ENCODE measurements at regions not wholly inside any gene's neighbourhood (a gene's known extent, or its start where the extent isn't known, plus 50 kb on each side); places are given as distances from the start of the nearest gene placed in this dataset.

- no peak for TF ChIP-seq CTCF (IDR thresholded peaks at IDR 0.05; ENCODE audit: low read length)
- TF ChIP-seq EZH2 (optimal IDR thresholded peaks at IDR 0.05; ENCODE audit: low read depth, low read length) = no peak
- TF ChIP-seq EZH2phosphoT487 (IDR thresholded peaks at IDR 0.05; ENCODE audit: low read length) = no peak
These were observed 252.0 kb upstream of the ASIC2 start for GRCh38 chr17:33545124-33545523.

Measured in MM.1S (cell line).